ENCODE measurements at regions not wholly inside any gene's neighbourhood (a gene's known extent, or its start where the extent isn't known, plus 50 kb on each side); places are given as distances from the start of the nearest gene placed in this dataset.

- H3K27ac ChIP-seq: no peak overlapping the region
- TF ChIP-seq CTCF (conservative IDR thresholded peaks at IDR 0.05) (no peak), ZFX (IDR thresholded peaks at IDR 0.05) (no peak)
Observed at GRCh38 chr2:225735844-225736243, 336.3 kb downstream of the NYAP2 start.

GRCh38 chr2:225725726-225726125, 326.2 kb downstream of the NYAP2 start:
- TF ChIP-seq ZFX (IDR thresholded peaks at IDR 0.05) (no peak), CTCF (conservative IDR thresholded peaks at IDR 0.05) (no peak)
- no peak overlapping the region for H3K27ac ChIP-seq
